Esophagus squamous epithelium (tissue), 5 donors: ENCODE measurements at regions not wholly inside any gene's neighbourhood (a gene's known extent, or its start where the extent isn't known, plus 50 kb on each side); places are given as distances from the start of the nearest gene placed in this dataset.

Experiments used
- DNase-seq: peaks from one replicate; lab custom pipeline; 2025; lab: John Stamatoyannopoulos, UW
- H3K27ac ChIP-seq, 4 donors: fragments of 200-600 bp; sonication (generic); one replicate each; pipeline ENCODE4 v1.5.1; 2016 to 2019; ENCODE audit warnings: mild to moderate bottlenecking in 1 of 4
- H3K27me3 ChIP-seq, 4 donors: fragments of 200-600 bp; sonication (generic); 1 replicate in 3 of 4; 2 replicates in 1 of 4; pipeline versions ENCODE4 v1.5.1 to v1.6.0; 2017 to 2021; ENCODE audit warnings: antibody characterized with exemption in 1 of 4
- H3K36me3 ChIP-seq, 3 donors: fragments of 200-600 bp; sonication (generic); one replicate each; pipeline ENCODE4 v1.5.1; 2016 to 2019
- H3K4me1 ChIP-seq, 3 donors: fragments of 200-600 bp; sonication (generic); one replicate each; pipeline ENCODE4 v1.5.1; 2017 to 2019
- H3K4me3 ChIP-seq, 4 donors: fragments of 200-600 bp; sonication (generic); 1 replicate in 3 of 4; 2 replicates in 1 of 4; pipeline ENCODE4 v1.5.1; 2016 to 2019; ENCODE audit warnings: mild to moderate bottlenecking in 2 of 4, moderate library complexity in 1 of 4
- H3K9me3 ChIP-seq, 3 donors: fragments of 200-600 bp; sonication (generic); one replicate each; pipeline ENCODE4 v1.5.1; 2016 to 2019
- CTCF ChIP-seq, 6 experiments: fragments of 450-650 bp in 4 of 6; fragments of 200-600 bp in 2 of 6; sonication (generic) in 2 of 6; IDR thresholded peaks; one replicate each; pipeline ENCODE4 v1.5.1; 2016 to 2019; ENCODE audit warnings: antibody characterized with exemption in 6 of 6, mild to moderate bottlenecking in 4 of 6, moderate library complexity in 4 of 6
- POLR2A ChIP-seq, 4 donors: fragments of 450-650 bp; IDR thresholded peaks; one replicate each; pipeline ENCODE4 v1.6.1; 2017; ENCODE audit warnings: antibody characterized with exemption in 4 of 4, mild to moderate bottlenecking in 4 of 4, moderate library complexity in 3 of 4
- WGBS, 2 donors: methylation state at CpG; one replicate each; pipeline ENCODE4 v1.1.5; 2018; 5-methylcytosine and 5-hydroxymethylcytosine counted together
- intact Hi-C: fragments of 100-400 bp; cut with DNase I; formaldehyde crosslinking; loops from one replicate; pipeline ENCODE4 v1.15.0; 2022
- donor health status: DM: yes; HTN: yes; CAD: no.

- intact Hi-C loops = no loop called here
Measured at GRCh38 chr2:145987793-145988192, 1467.9 kb upstream of the ZEB2 start.

GRCh38 chr2:145985517-145985916, 1465.6 kb upstream of the ZEB2 start:
- Histone ChIP-seq H3K36me3 (no peaks in the 10 kb centered on the region), H3K27ac (no peak overlapping the region), H3K4me1 (no peaks in the 10 kb centered on the region), H3K9me3 (no peaks in the 10 kb centered on the region), H3K4me3 (no peak overlapping the region), H3K27me3 (no peaks in the 10 kb centered on the region)
- DNase-seq = no peak
- intact Hi-C loops = no loop called here
- no peak for TF ChIP-seq CTCF (IDR thresholded peaks at IDR 0.05)
- no peak for TF ChIP-seq POLR2A (IDR thresholded peaks at IDR 0.05)

More at GRCh38 chr2:145987793-145988192, 1467.9 kb upstream of the ZEB2 start:
- WGBS, 2 donors = 15 to 35% methylated on average over 2 of the region's 2 CpGs
- no peaks in the 10 kb centered on the region for H3K4me1 ChIP-seq
- TF ChIP-seq CTCF (IDR thresholded peaks at IDR 0.05) (no peak), POLR2A (IDR thresholded peaks at IDR 0.05) (no peak)
- DNase-seq = no peak
- H3K4me3 ChIP-seq = no peak overlapping the region
- no peaks in the 10 kb centered on the region for H3K36me3 ChIP-seq
- no peaks in the 10 kb centered on the region for H3K9me3 ChIP-seq
- H3K27ac ChIP-seq = no peak overlapping the region
- no peaks in the 10 kb centered on the region for H3K27me3 ChIP-seq

GRCh38 chr2:145984580-145984979, 1464.7 kb upstream of the ZEB2 start:
- Histone ChIP-seq H3K4me1 (no peaks in the 10 kb centered on the region), H3K27me3 (no peaks in the 10 kb centered on the region), H3K9me3 (no peaks in the 10 kb centered on the region), H3K36me3 (no peaks in the 10 kb centered on the region), H3K4me3 (no peak overlapping the region), H3K27ac (no peak overlapping the region)
- no peak for TF ChIP-seq POLR2A (IDR thresholded peaks at IDR 0.05)
- TF ChIP-seq CTCF (IDR thresholded peaks at IDR 0.05) = no peak
- DNase-seq = no peak
- intact Hi-C loops = no loop called here
- WGBS, 2 donors = 19 to 33% methylated on average over 2 of the region's 2 CpGs

GRCh38 chr2:145980318-145980717, 1460.4 kb upstream of the ZEB2 start:
- WGBS, 2 donors = 69 to 86% methylated on average over 2 of the region's 2 CpGs
- no peaks in the 10 kb centered on the region for H3K4me1 ChIP-seq
- no peak overlapping the region for H3K27ac ChIP-seq
- H3K9me3 ChIP-seq = no peaks in the 10 kb centered on the region
- no peaks in the 10 kb centered on the region for H3K36me3 ChIP-seq
- intact Hi-C loops = no loop called here
- TF ChIP-seq POLR2A (IDR thresholded peaks at IDR 0.05) (no peak), CTCF (IDR thresholded peaks at IDR 0.05) (no peak)
- H3K4me3 ChIP-seq = no peak overlapping the region
- H3K27me3 ChIP-seq = no peaks in the 10 kb centered on the region
- DNase-seq = no peak

GRCh38 chr2:145975406-145975805, 1455.5 kb upstream of the ZEB2 start:
- no peaks in the 10 kb centered on the region for H3K36me3 ChIP-seq
- H3K4me3 ChIP-seq = no peak overlapping the region
- H3K9me3 ChIP-seq = no peaks in the 10 kb centered on the region
- H3K27ac ChIP-seq = no peak overlapping the region
- DNase-seq = no peak
- TF ChIP-seq CTCF (IDR thresholded peaks at IDR 0.05) (no peak), POLR2A (IDR thresholded peaks at IDR 0.05) (no peak)
- 44 to 49% methylated on average over 3 of the region's 3 CpGs for WGBS, 2 donors
- intact Hi-C loops = no loop called here
- H3K27me3 ChIP-seq = no peaks in the 10 kb centered on the region
- no peaks in the 10 kb centered on the region for H3K4me1 ChIP-seq
